GM21381 (cell line): ENCODE measurements at regions not wholly inside any gene's neighbourhood (a gene's known extent, or its start where the extent isn't known, plus 50 kb on each side); places are given as distances from the start of the nearest gene placed in this dataset.
"Not testable (repeated sequence)": the region's sequence is repeated elsewhere in the genome, so short reads cannot be mapped to it uniquely, and the experiment has no call there.

Experiments used
- ATAC-seq: cut with Tn5 transposase; IDR thresholded peaks from one replicate; pipeline ENCODE4 v1.9.1; 2021; ENCODE audit warnings: mild to moderate bottlenecking, moderate library complexity; ENCODE audit not compliant: unreplicated experiment

- ATAC-seq = no peak
Measured at GRCh38 chr3:67145738-67146137, 147.6 kb downstream of the KBTBD8 start.

DNA sequence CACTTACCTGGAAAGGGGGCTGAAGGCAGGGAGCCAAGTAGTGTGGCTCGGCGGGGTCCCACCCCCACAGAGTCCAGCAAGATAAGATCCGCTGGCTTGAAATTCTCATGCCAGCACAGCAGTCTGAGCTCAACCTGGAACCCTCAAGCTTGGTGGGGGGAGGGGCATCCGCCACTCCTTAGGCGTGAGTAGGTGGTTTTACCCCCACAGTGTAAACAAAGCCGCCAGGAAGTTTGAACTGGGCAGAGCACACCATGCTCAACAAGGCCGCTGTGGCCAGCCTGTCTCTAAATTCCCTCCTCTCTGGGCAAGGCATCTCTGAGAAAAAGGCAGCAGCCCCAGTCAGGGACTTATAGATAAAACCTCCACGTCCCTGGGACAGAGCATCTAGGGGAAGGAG lies 156.3 kb downstream of the KBTBD8 start:
- no peak for ATAC-seq

DNA sequence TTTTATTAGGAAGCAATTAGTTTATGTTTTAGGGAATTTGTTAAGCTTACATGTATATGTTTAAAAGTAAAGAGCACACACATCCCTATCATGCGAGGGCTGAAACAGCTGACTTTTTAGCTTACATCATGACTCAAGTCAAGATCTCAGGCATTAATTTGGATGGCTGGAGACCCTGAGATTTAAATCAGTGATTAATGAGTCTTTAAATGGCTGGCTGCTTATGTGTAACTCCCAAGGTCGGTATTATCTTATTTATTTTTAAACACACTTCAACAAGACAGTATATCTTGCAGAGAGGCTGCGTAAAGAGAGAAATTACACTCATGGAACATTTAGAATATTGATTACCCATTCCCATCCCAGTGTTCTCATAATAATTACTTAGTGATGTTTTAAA lies 169.4 kb downstream of the KBTBD8 start:
- ATAC-seq = no peak

- ATAC-seq = no peak
Measured at GRCh38 chr3:67171841-67172240, 173.7 kb downstream of the KBTBD8 start.

GRCh38 chr3:67173130-67173529 lies 175.0 kb downstream of the KBTBD8 start:
- not testable (repeated sequence) for ATAC-seq

- ATAC-seq = no peak
Measured at GRCh38 chr3:67176396-67176795, 178.3 kb downstream of the KBTBD8 start.

DNA sequence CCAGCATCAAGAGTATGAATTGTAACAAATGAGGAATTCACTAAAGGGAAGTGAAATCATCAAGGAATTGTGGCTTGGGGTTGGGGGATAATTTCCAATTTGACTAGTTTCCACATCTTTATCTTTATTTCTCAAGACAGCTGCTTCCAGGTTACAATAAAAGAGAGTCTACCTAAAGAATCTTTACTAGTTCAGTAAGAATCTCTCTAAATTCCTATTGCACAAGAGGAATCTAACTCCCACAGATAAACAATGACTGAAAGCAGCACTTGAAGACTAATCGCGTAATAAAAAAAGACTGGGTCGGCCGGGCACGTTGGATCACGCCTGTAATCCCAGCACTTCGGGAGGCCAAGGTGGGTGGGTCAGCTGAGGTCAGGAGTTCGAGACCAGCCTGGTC lies 194.4 kb downstream of the KBTBD8 start:
- no peak for ATAC-seq

GRCh38 chr3:67196677-67197076 lies 198.6 kb downstream of the KBTBD8 start:
- ATAC-seq = no peak

- ATAC-seq = no peak
Measured at GRCh38 chr3:67198374-67198773, 200.3 kb downstream of the KBTBD8 start.

DNA sequence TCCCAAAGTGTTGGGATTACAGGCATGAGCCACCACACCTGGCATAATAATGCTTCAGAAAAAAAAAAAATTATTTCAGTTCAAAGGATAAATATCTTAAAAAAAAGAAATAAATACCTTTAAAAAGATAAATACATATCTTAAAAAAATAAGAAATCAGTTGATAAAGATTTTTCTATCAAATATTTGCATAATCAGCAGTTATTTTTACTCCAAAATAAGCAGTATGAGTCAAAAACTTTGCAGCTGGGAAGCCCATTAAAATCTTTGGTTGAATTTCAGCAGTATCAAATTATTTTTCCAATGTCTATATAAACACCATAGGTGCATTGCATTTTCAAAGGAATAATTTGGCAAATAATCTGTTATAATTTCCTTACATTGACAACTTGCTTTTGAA lies 202.5 kb downstream of the KBTBD8 start:
- ATAC-seq = no peak

- no peak for ATAC-seq
Measured at GRCh38 chr3:67201026-67201425, 202.9 kb downstream of the KBTBD8 start.

DNA sequence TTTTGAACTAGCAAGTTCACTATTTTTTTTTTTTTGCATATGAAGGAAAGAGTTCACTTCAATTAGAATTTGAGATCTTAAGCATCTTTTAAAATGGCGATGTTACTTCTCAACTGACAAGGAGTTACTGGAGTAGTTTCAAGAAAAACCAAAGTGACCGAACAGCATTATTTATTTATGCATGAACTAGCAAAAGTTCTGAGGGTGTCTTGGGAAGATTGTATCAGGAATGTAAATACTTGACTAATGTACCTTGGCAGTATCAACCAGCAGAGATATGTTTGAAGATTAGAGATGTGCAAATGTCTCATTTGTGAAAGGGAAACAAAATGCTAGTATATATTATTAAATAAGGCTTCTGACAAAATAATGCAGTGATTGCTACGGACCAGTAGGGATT lies 203.9 kb downstream of the KBTBD8 start:
- no peak for ATAC-seq

- no peak for ATAC-seq
Measured at GRCh38 chr3:67204951-67205350, 206.8 kb downstream of the KBTBD8 start.

DNA sequence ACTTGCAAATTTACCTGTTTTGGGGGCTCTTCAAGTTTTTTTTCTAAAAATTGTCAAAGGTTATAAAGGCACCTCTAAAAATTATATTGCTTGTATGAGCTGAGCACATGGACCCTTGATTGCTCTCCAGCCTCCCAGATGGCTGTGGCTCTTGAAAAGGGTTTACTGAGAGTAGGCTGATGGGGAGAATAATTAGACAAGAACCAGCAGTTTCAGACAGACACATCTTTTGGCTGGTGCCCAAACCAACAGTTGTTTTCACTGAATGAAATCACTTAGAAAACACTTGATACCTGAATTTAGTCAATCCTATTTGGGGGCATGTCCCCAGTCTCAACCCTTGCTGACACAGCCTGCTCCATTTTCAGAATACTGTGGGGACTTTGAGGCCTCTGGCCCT lies 217.6 kb downstream of the KBTBD8 start:
- no peak for ATAC-seq

DNA sequence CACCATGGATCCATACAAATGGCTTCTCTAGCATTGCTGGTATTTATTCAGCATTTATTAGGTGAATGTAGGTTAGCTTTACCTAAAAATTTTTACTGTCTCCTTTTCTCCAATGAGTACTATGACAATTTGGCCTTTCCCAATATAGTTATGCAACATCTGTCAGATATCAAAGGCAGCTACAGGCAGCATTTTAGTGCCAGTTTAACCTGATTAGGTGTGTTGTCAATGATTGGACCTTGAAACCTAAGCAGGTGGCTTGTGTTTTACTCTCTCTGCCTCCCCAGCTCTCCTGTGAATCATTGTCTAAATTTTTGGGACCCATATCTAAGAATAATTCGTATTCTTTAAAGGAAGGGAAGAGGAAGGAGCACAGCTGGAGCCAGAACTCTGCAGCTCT lies 228.9 kb downstream of the KBTBD8 start:
- ATAC-seq = no peak

GRCh38 chr3:67228136-67228535 lies 230.0 kb downstream of the KBTBD8 start:
- no peak for ATAC-seq

GRCh38 chr3:67232642-67233041 lies 234.5 kb downstream of the KBTBD8 start:
- no peak for ATAC-seq

- no peak for ATAC-seq
Measured at GRCh38 chr3:67239353-67239752, 241.2 kb downstream of the KBTBD8 start.

- no peak for ATAC-seq
Measured at GRCh38 chr3:67241084-67241483, 243.0 kb downstream of the KBTBD8 start.

- no peak for ATAC-seq
Measured at GRCh38 chr3:67244130-67244529, 246.0 kb downstream of the KBTBD8 start.

DNA sequence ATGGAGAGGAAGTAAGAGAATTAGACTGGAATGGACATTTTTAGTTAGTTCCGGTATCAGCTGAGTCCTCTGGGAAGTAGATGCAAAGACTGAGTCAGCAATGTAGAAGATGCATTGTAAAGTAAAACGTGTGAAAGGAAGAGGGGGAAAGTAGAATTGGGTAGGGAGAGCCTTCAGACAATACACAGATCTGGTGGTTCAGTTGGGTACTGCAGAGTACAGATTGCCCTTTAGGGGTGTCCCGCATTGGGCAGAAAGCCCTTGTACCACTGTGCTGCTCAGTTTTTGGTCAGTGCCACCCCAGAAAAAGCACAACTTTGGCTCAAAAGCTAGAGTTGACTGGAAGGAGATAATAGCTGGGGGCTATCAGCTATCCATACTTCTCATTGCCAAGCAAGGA lies 247.4 kb downstream of the KBTBD8 start:
- ATAC-seq = no peak

GRCh38 chr3:67248726-67249125 lies 250.6 kb downstream of the KBTBD8 start:
- ATAC-seq = no peak

DNA sequence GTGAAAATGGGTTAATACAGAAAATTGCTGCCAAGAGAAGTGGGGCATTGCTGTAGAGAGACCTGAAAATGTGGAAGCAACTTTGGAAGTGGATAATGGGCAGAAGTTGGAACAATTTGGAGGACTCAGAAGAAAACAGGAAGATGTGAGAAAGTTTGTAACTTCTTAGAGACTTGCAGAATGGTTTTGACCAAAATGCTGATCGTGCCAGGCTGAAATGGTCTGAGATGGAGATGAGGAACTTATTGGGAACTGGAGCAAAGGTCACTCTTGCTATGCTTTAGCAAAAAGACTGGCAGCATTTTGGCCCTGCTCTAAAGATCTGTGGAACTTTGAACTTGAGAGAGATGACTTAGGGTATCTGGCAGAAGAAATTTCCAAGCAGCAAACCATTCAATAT lies 254.8 kb downstream of the KBTBD8 start:
- ATAC-seq = not testable (repeated sequence)
